WTC11 (cell line): ENCODE measurements at regions not wholly inside any gene's neighbourhood (a gene's known extent, or its start where the extent isn't known, plus 50 kb on each side); places are given as distances from the start of the nearest gene placed in this dataset.

Experiments used
- ATF3 ChIP-seq: sonication (generic); formaldehyde crosslinking; conservative IDR thresholded peaks from 2 replicates; pipeline ENCODE4 v1.8.1; 2022; ENCODE audit warnings: mild to moderate bottlenecking, missing genetic modification reagents
- HMGA2 ChIP-seq: fragments of 250-450 bp; sonication (Bioruptor Pico); IDR thresholded peaks from 2 replicates; pipeline ENCODE4 v1.4.0; 2021; ENCODE audit warnings: mild to moderate bottlenecking, moderate library complexity
- MAX ChIP-seq: sonication (generic); formaldehyde crosslinking; IDR thresholded peaks from 2 replicates; pipeline ENCODE4 v1.8.0; 2022; ENCODE audit warnings: mild to moderate bottlenecking, missing genetic modification reagents
- OVOL2 ChIP-seq: fragments of 250-450 bp; sonication (Bioruptor Pico); IDR thresholded peaks from 2 replicates; pipeline ENCODE4 v1.9.0; 2021; ENCODE audit warnings: mild to moderate bottlenecking, borderline replicate concordance
- PREB ChIP-seq: sonication (generic); formaldehyde crosslinking; IDR thresholded peaks from 2 replicates; pipeline ENCODE4 v1.8.1; 2022; ENCODE audit warnings: mild to moderate bottlenecking, missing genetic modification reagents, moderate library complexity, borderline replicate concordance
- RELA ChIP-seq: sonication (generic); formaldehyde crosslinking; IDR thresholded peaks from 2 replicates; pipeline ENCODE4 v1.8.1; 2022; ENCODE audit warnings: missing genetic modification reagents, mild to moderate bottlenecking, borderline replicate concordance
- ZNF416 ChIP-seq: fragments of 250-450 bp; sonication (Bioruptor Pico); IDR thresholded peaks from 2 replicates; pipeline ENCODE4 v1.9.0; 2021; ENCODE audit warnings: mild to moderate bottlenecking, inconsistent platforms
- TF ChIP-seq, protein P1 (sequence below): fragments of 200-600 bp; IDR thresholded peaks from 2 replicates; pipeline ENCODE4 v1.8.0; 2022; ENCODE audit warnings: antibody characterized with exemption

- TF ChIP-seq MAX (CRISPR knock-in tag) (no peak), PREB (no peak), OVOL2 (CRISPR knock-in tag) (no peak), ZNF416 (CRISPR knock-in tag) (no peak), ATF3 (no peak), RELA (no peak), HMGA2 (CRISPR knock-in tag) (no peak)
- TF ChIP-seq, protein P1, sequence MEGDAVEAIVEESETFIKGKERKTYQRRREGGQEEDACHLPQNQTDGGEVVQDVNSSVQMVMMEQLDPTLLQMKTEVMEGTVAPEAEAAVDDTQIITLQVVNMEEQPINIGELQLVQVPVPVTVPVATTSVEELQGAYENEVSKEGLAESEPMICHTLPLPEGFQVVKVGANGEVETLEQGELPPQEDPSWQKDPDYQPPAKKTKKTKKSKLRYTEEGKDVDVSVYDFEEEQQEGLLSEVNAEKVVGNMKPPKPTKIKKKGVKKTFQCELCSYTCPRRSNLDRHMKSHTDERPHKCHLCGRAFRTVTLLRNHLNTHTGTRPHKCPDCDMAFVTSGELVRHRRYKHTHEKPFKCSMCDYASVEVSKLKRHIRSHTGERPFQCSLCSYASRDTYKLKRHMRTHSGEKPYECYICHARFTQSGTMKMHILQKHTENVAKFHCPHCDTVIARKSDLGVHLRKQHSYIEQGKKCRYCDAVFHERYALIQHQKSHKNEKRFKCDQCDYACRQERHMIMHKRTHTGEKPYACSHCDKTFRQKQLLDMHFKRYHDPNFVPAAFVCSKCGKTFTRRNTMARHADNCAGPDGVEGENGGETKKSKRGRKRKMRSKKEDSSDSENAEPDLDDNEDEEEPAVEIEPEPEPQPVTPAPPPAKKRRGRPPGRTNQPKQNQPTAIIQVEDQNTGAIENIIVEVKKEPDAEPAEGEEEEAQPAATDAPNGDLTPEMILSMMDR: no peak
Measured at GRCh38 chr2:51085420-51086068, 53.6 kb upstream of the NRXN1 start.
